ENCODE measurements at regions not wholly inside any gene's neighbourhood (a gene's known extent, or its start where the extent isn't known, plus 50 kb on each side); places are given as distances from the start of the nearest gene placed in this dataset.

DNA sequence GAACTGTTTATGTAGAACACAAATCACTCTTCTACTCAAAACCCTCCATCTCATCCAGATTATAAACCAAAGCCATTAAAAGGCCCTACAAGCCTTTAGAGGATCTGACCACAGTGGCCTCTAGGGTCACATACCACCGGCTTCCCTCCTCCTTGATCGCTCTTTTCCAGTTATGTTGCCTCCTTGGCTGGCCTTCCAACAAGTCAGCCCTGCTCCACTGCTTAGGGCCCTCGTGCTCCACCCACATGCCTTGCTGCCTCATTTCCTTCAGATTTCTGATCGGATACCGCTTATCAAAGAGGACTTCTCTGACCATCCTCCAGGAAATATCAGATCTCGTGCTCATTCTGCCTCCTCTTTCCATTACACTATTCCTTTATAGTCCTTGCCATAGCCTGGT, 139.4 kb upstream of the RAI14 start:
- H3K4me3 ChIP-seq (ENCODE audit: low read depth, low read length, poor library complexity, severe bottlenecking) = no peak overlapping the region
- H3K9ac ChIP-seq (ENCODE audit: low read length) = no peak overlapping the region
- H3K79me2 ChIP-seq (ENCODE audit: insufficient read depth, low read length) = no peaks in the 10 kb centered on the region
- H3K4me2 ChIP-seq (ENCODE audit: low read length) = no peak overlapping the region
- H3K36me3 ChIP-seq (ENCODE audit: insufficient read depth, low read length) = no peaks in the 10 kb centered on the region
- H2AFZ ChIP-seq (ENCODE audit: low read length) = no peak overlapping the region
- no peaks in the 10 kb centered on the region for H3K9me2 ChIP-seq (ENCODE audit: low read depth, low read length)
- H3F3A ChIP-seq (ENCODE audit: insufficient read depth, low read length) = no peaks in the 10 kb centered on the region
- H3K9me3 ChIP-seq (ENCODE audit: low read length) = no peaks in the 10 kb centered on the region
- H4K20me1 ChIP-seq (ENCODE audit: insufficient read depth, low read length) = no peaks in the 10 kb centered on the region
- no peaks in the 10 kb centered on the region for H3K27me3 ChIP-seq (ENCODE audit: insufficient read depth, low read length)
- no peaks in the 10 kb centered on the region for H3K4me1 ChIP-seq (ENCODE audit: insufficient read depth, low read length, severe bottlenecking)
- no peak for TF ChIP-seq EZH2 (IDR thresholded peaks at IDR 0.05; ENCODE audit: borderline replicate concordance, low read length)
- TF ChIP-seq, protein P1, sequence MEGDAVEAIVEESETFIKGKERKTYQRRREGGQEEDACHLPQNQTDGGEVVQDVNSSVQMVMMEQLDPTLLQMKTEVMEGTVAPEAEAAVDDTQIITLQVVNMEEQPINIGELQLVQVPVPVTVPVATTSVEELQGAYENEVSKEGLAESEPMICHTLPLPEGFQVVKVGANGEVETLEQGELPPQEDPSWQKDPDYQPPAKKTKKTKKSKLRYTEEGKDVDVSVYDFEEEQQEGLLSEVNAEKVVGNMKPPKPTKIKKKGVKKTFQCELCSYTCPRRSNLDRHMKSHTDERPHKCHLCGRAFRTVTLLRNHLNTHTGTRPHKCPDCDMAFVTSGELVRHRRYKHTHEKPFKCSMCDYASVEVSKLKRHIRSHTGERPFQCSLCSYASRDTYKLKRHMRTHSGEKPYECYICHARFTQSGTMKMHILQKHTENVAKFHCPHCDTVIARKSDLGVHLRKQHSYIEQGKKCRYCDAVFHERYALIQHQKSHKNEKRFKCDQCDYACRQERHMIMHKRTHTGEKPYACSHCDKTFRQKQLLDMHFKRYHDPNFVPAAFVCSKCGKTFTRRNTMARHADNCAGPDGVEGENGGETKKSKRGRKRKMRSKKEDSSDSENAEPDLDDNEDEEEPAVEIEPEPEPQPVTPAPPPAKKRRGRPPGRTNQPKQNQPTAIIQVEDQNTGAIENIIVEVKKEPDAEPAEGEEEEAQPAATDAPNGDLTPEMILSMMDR (IDR thresholded peaks at IDR 0.05; ENCODE audit: low read length) = no peak
- H3K27ac ChIP-seq (ENCODE audit: low read depth, low read length, poor library complexity, severe bottlenecking) = no peak overlapping the region

DNA sequence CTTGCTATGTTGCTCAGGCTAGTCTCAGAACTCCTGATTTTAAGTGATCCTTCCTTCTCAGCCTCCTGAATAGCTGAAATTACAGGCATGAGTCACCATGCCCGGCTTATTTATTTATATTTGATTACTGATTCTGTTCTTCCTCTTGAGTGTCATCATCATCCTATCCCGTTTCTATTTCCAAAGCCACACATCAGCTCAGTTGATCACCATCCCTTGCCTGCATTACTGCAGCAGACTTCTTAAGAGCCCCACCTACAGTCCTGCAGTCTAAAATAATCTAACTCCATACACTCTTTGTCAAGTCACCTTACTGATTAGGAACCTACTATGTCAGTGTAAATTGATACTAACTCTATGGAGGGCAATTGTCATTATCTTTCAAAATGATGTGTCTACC, 138.9 kb upstream of the RAI14 start:
- Histone ChIP-seq H3K27ac (ENCODE audit: low read depth, low read length, poor library complexity, severe bottlenecking) (no peak overlapping the region), H3K4me2 (ENCODE audit: low read length) (no peak overlapping the region), H2AFZ (ENCODE audit: low read length) (no peak overlapping the region), H3K9me3 (ENCODE audit: low read length) (no peaks in the 10 kb centered on the region), H3F3A (ENCODE audit: insufficient read depth, low read length) (no peaks in the 10 kb centered on the region), H3K79me2 (ENCODE audit: insufficient read depth, low read length) (no peaks in the 10 kb centered on the region), H3K36me3 (ENCODE audit: insufficient read depth, low read length) (no peaks in the 10 kb centered on the region), H3K27me3 (ENCODE audit: insufficient read depth, low read length) (no peaks in the 10 kb centered on the region), H3K4me1 (ENCODE audit: insufficient read depth, low read length, severe bottlenecking) (no peaks in the 10 kb centered on the region), H3K9me2 (ENCODE audit: low read depth, low read length) (no peaks in the 10 kb centered on the region), H3K9ac (ENCODE audit: low read length) (no peak overlapping the region), H3K4me3 (ENCODE audit: low read depth, low read length, poor library complexity, severe bottlenecking) (no peak overlapping the region), H4K20me1 (ENCODE audit: insufficient read depth, low read length) (no peaks in the 10 kb centered on the region)
- TF ChIP-seq, protein P1 (IDR thresholded peaks at IDR 0.05; ENCODE audit: low read length) = no peak
- no peak for TF ChIP-seq EZH2 (IDR thresholded peaks at IDR 0.05; ENCODE audit: borderline replicate concordance, low read length)

DNA sequence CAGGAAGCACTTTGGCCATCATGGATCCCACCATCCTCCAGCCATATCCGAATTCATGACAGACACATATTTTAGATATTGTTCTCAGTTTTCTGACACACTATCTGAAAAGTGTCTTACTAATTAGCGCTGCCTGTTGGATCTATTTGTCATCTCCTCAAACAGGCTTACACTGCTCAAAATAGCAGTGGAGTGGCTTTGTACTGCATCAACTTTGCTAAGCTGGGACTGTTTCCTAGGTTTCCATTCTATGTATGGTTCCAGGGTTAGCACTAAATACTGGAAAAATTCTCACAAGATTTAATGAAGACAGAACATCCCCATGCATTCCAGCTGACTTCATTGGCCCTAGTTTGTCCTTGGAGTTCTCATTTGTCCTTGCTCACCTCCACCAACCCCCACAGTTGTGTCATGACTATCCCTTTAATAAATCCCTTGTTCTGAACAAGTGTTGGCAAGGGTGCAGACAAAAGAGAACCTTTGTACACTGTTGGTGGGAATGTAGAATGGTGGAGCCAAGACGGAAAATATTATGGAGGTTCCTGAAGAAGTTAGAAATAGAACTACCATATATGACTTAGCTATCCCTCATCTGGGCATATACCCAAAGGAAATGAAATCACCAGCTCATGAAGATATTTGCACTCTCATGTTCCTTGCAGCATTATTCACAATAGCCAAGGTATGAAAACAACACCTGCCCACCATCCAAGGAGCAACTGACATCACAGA, 136.5 kb upstream of the RAI14 start:
- no peaks in the 10 kb centered on the region for H3K4me1 ChIP-seq (ENCODE audit: insufficient read depth, low read length, severe bottlenecking)
- no peak overlapping the region for H3K4me3 ChIP-seq (ENCODE audit: low read depth, low read length, poor library complexity, severe bottlenecking)
- H3K27ac ChIP-seq (ENCODE audit: low read depth, low read length, poor library complexity, severe bottlenecking) = no peak overlapping the region
- H4K20me1 ChIP-seq (ENCODE audit: insufficient read depth, low read length) = no peaks in the 10 kb centered on the region
- H3K36me3 ChIP-seq (ENCODE audit: insufficient read depth, low read length) = no peaks in the 10 kb centered on the region
- TF ChIP-seq, protein P1 (IDR thresholded peaks at IDR 0.05; ENCODE audit: low read length) = no peak
- TF ChIP-seq EZH2 (IDR thresholded peaks at IDR 0.05; ENCODE audit: borderline replicate concordance, low read length) = no peak
- no peak overlapping the region for H3K4me2 ChIP-seq (ENCODE audit: low read length)
- H3K27me3 ChIP-seq (ENCODE audit: insufficient read depth, low read length) = no peaks in the 10 kb centered on the region
- H3K9me2 ChIP-seq (ENCODE audit: low read depth, low read length) = no peaks in the 10 kb centered on the region
- no peaks in the 10 kb centered on the region for H3K9me3 ChIP-seq (ENCODE audit: low read length)
- H3K79me2 ChIP-seq (ENCODE audit: insufficient read depth, low read length) = no peaks in the 10 kb centered on the region
- H2AFZ ChIP-seq (ENCODE audit: low read length) = no peak overlapping the region
- no peak overlapping the region for H3K9ac ChIP-seq (ENCODE audit: low read length)
- H3F3A ChIP-seq (ENCODE audit: insufficient read depth, low read length) = no peaks in the 10 kb centered on the region

Measured in OCI-LY1 (cell line).